Panc1 (cell line): ENCODE measurements at regions not wholly inside any gene's neighbourhood (a gene's known extent, or its start where the extent isn't known, plus 50 kb on each side); places are given as distances from the start of the nearest gene placed in this dataset.

Experiments used
- ATAC-seq: fragments of 200-7000 bp; cut with Tn5 transposase; 2 replicates; pipeline ENCODE4 v1.9.1; 2020; ENCODE audit warnings: mild to moderate bottlenecking, moderate library complexity
- BruUV-seq: library from RNA; stranded (reverse); fragments of 400-500 nt; replicated peaks from 2 replicates; lab custom pipeline; 2021; lab: Mats Ljungman, UMichigan
- CTCF ChIA-PET: fragments of 300-600 bp; sonication (Branson Sonifier 250); formaldehyde crosslinking; loops from one replicate; lab custom pipeline; 2022; ENCODE audit warnings: antibody characterized with exemption; lab: Charles Lee
- POLR2A ChIA-PET: fragments of 300-600 bp; sonication (Branson Sonifier 250); formaldehyde crosslinking; loops from one replicate; lab custom pipeline; 2022; ENCODE audit warnings: antibody characterized with exemption; lab: Charles Lee
- DNase-seq: peaks from one replicate; pipeline ENCODE4 v3.0.0-alpha.2; 2010; ENCODE audit warnings: low read depth, low spot score
- H3K27ac ChIP-seq: 2 replicates; pipeline ENCODE4 v1.5.1; 2011; ENCODE audit warnings: mild to moderate bottlenecking, low read length, inconsistent platforms
- H3K27me3 ChIP-seq: fragments of 200-500 bp; sonication (Bioruptor generic); 2 replicates; pipeline ENCODE4 v1.6.0; 2014; ENCODE audit warnings: low read length, inconsistent platforms; ENCODE audit not compliant: control insufficient read depth, insufficient read depth
- H3K36me3 ChIP-seq: fragments of 200-500 bp; sonication (Bioruptor generic); 2 replicates; pipeline ENCODE4 v1.5.1; 2014; ENCODE audit warnings: inconsistent platforms, mild to moderate bottlenecking, low read length, moderate library complexity; ENCODE audit not compliant: control insufficient read depth, insufficient read depth
- H3K4me1 ChIP-seq: 2 replicates; pipeline ENCODE4 v1.5.1; 2011; ENCODE audit warnings: inconsistent platforms, mild to moderate bottlenecking, low read length, moderate library complexity; ENCODE audit not compliant: control insufficient read depth, insufficient read depth
- H3K4me3 ChIP-seq, 2 experiments: 2 replicates each; pipeline ENCODE4 v1.5.1; 2011 to 2012; ENCODE audit warnings: low read depth in 2 of 2, low read length in 2 of 2, mild to moderate bottlenecking in 2 of 2, inconsistent platforms in 1 of 2, moderate library complexity in 1 of 2
- H3K9me3 ChIP-seq: fragments of 200-500 bp; sonication (Bioruptor generic); 2 replicates; pipeline ENCODE4 v1.5.1; 2014; ENCODE audit warnings: low read depth, mild to moderate bottlenecking, inconsistent platforms, low read length, moderate library complexity; ENCODE audit not compliant: control insufficient read depth, insufficient read depth
- CTCF ChIP-seq: fragments of 450-650 bp; IDR thresholded peaks from 2 replicates; pipeline ENCODE4 v1.5.1; 2017; ENCODE audit warnings: mild to moderate bottlenecking
- POLR2AphosphoS5 ChIP-seq: IDR thresholded peaks from 2 replicates; pipeline ENCODE4 v1.6.1; 2012; ENCODE audit warnings: mild to moderate bottlenecking, low read depth, low read length, moderate library complexity
- SIN3A ChIP-seq: IDR thresholded peaks from 2 replicates; pipeline ENCODE4 v1.6.1; 2012; ENCODE audit warnings: low read depth, mild to moderate bottlenecking, low read length, moderate library complexity, borderline replicate concordance; ENCODE audit not compliant: insufficient read depth
- TCF7L2 ChIP-seq: IDR thresholded peaks from 2 replicates; pipeline ENCODE4 v1.6.1; 2011; ENCODE audit warnings: mild to moderate bottlenecking, low read depth, low read length, inconsistent platforms
- in situ Hi-C: cut with HindIII; loops from 2 replicates; pipeline ENCODE4 v1.10.0; 2016; ENCODE audit warnings: low sequenced_read_pairs, low pct_unique_long_range_greater_than_20kb
- intact Hi-C: fragments of 100-400 bp; cut with micrococcal nuclease; formaldehyde crosslinking; loops from one replicate; pipeline ENCODE4 v1.10.0; 2022; ENCODE audit not compliant: unreplicated experiment
- TF ChIP-seq, protein P1 (sequence below), 2 experiments: IDR thresholded peaks; 2 replicates each; pipeline ENCODE4 v1.6.1; 2011 to 2012; ENCODE audit warnings: low read depth in 2 of 2, control low read depth in 1 of 2, low read length in 1 of 2, mild to moderate bottlenecking in 1 of 2, moderate library complexity in 1 of 2; ENCODE audit not compliant: insufficient read depth in 1 of 2

GRCh38 chr6:141203902-141204575, 928.7 kb upstream of the GJE1 start:
- H3K4me3 ChIP-seq = no peak overlapping the region
- CTCF ChIA-PET = no interaction called here
- no peaks in the 10 kb centered on the region for H3K27me3 ChIP-seq
- TF ChIP-seq POLR2AphosphoS5 (no peak), CTCF (no peak), TCF7L2 (no peak), SIN3A (no peak)
- TF ChIP-seq, protein P1, sequence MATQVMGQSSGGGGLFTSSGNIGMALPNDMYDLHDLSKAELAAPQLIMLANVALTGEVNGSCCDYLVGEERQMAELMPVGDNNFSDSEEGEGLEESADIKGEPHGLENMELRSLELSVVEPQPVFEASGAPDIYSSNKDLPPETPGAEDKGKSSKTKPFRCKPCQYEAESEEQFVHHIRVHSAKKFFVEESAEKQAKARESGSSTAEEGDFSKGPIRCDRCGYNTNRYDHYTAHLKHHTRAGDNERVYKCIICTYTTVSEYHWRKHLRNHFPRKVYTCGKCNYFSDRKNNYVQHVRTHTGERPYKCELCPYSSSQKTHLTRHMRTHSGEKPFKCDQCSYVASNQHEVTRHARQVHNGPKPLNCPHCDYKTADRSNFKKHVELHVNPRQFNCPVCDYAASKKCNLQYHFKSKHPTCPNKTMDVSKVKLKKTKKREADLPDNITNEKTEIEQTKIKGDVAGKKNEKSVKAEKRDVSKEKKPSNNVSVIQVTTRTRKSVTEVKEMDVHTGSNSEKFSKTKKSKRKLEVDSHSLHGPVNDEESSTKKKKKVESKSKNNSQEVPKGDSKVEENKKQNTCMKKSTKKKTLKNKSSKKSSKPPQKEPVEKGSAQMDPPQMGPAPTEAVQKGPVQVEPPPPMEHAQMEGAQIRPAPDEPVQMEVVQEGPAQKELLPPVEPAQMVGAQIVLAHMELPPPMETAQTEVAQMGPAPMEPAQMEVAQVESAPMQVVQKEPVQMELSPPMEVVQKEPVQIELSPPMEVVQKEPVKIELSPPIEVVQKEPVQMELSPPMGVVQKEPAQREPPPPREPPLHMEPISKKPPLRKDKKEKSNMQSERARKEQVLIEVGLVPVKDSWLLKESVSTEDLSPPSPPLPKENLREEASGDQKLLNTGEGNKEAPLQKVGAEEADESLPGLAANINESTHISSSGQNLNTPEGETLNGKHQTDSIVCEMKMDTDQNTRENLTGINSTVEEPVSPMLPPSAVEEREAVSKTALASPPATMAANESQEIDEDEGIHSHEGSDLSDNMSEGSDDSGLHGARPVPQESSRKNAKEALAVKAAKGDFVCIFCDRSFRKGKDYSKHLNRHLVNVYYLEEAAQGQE (IDR thresholded peaks at IDR 0.05; ENCODE audit: insufficient read depth in 1 of 2, low read depth in 2 of 2, low read length in 1 of 2) = no peak
- no peaks in the 10 kb centered on the region for H3K4me1 ChIP-seq
- no TSS peak for BruUV-seq
- DNase-seq (no peak), ATAC-seq (no peak)
- no peaks in the 10 kb centered on the region for H3K9me3 ChIP-seq
- POLR2A ChIA-PET = no interaction called here
- intact Hi-C loops = no loop called here
- no peak overlapping the region for H3K27ac ChIP-seq
- in situ Hi-C loops = no loop called here
- H3K36me3 ChIP-seq = no peaks in the 10 kb centered on the region

GRCh38 chr6:141202626-141203025, 930.1 kb upstream of the GJE1 start:
- TF ChIP-seq SIN3A (no peak), TCF7L2 (no peak)
- Histone ChIP-seq H3K4me1 (no peaks in the 10 kb centered on the region), H3K36me3 (no peaks in the 10 kb centered on the region), H3K27ac (no peak overlapping the region), H3K4me3 (no peak overlapping the region), H3K27me3 (no peaks in the 10 kb centered on the region), H3K9me3 (no peaks in the 10 kb centered on the region)
- CTCF ChIA-PET = no interaction called here
- DNase-seq (no peak), ATAC-seq (no peak)
- POLR2A ChIA-PET = no interaction called here
- in situ Hi-C loops = no loop called here
- no TSS peak for BruUV-seq
- intact Hi-C loops = no loop called here

GRCh38 chr6:141199074-141199473, 933.7 kb upstream of the GJE1 start:
- intact Hi-C loops (no loop called here), in situ Hi-C loops (no loop called here)
- Histone ChIP-seq H3K4me1 (no peaks in the 10 kb centered on the region), H3K4me3 (no peak overlapping the region), H3K9me3 (no peaks in the 10 kb centered on the region), H3K27me3 (no peaks in the 10 kb centered on the region), H3K36me3 (no peaks in the 10 kb centered on the region), H3K27ac (no peak overlapping the region)
- DNase-seq = no peak
- POLR2A ChIA-PET = no interaction called here
- BruUV-seq = no TSS peak
- CTCF ChIA-PET = no interaction called here
- no peak for ATAC-seq
- TF ChIP-seq SIN3A (no peak), POLR2AphosphoS5 (no peak), CTCF (no peak), TCF7L2 (no peak)
- TF ChIP-seq, protein P1 (IDR thresholded peaks at IDR 0.05; ENCODE audit: insufficient read depth in 1 of 2, low read depth in 2 of 2, low read length in 1 of 2) = no peak
